DOHH2 (cell line): ENCODE measurements at regions not wholly inside any gene's neighbourhood (a gene's known extent, or its start where the extent isn't known, plus 50 kb on each side); places are given as distances from the start of the nearest gene placed in this dataset.

ENCODE experiments used
- H3F3A ChIP-seq: fragments of 200-600 bp; sonication (generic), shearing (Covaris generic); 2 replicates; pipeline ENCODE4 v1.6.0; 2016; ENCODE audit warnings: antibody characterized with exemption, mild to moderate bottlenecking; ENCODE audit not compliant: control insufficient read depth, insufficient read depth
- H3K27ac ChIP-seq: fragments of 200-600 bp; sonication (generic); 2 replicates; pipeline ENCODE4 v1.5.1; 2014; ENCODE audit warnings: low read depth, mild to moderate bottlenecking, low read length, moderate library complexity
- H3K27me3 ChIP-seq: fragments of 200-600 bp; sonication (generic); 2 replicates; pipeline ENCODE4 v1.6.1; 2014; ENCODE audit warnings: mild to moderate bottlenecking, low read length, mixed read lengths; ENCODE audit not compliant: control insufficient read depth
- H3K36me3 ChIP-seq: fragments of 200-600 bp; sonication (generic); 2 replicates; pipeline ENCODE4 v1.6.1; 2014; ENCODE audit warnings: mild to moderate bottlenecking, low read length, moderate library complexity, mixed read lengths; ENCODE audit not compliant: control insufficient read depth
- H3K4me1 ChIP-seq: fragments of 200-600 bp; sonication (generic); 2 replicates; pipeline ENCODE4 v1.6.1; 2014; ENCODE audit warnings: mild to moderate bottlenecking, low read length, mixed read lengths; ENCODE audit not compliant: control insufficient read depth
- H3K4me2 ChIP-seq: fragments of 200-600 bp; sonication (generic); 2 replicates; pipeline ENCODE4 v1.6.0; 2014; ENCODE audit warnings: mild to moderate bottlenecking, low read length, moderate library complexity
- H3K4me3 ChIP-seq: fragments of 200-600 bp; sonication (generic); 2 replicates; pipeline ENCODE4 v1.5.1; 2014; ENCODE audit warnings: mild to moderate bottlenecking, low read length, mixed read lengths
- H3K79me2 ChIP-seq: fragments of 200-600 bp; sonication (generic); 2 replicates; pipeline ENCODE4 v1.6.1; 2014; ENCODE audit warnings: mild to moderate bottlenecking, low read length, mixed read lengths; ENCODE audit not compliant: control insufficient read depth
- H3K9me2 ChIP-seq: fragments of 200-600 bp; sonication (generic); replicated peaks from 2 replicates; pipeline ENCODE4 v1.6.1; 2014; ENCODE audit warnings: mild to moderate bottlenecking, low read length, mixed read lengths; ENCODE audit not compliant: control insufficient read depth
- H3K9me3 ChIP-seq: fragments of 200-600 bp; sonication (generic); 2 replicates; pipeline ENCODE4 v1.6.1; 2014; ENCODE audit warnings: antibody characterized with exemption, low read length, mixed read lengths; ENCODE audit not compliant: control insufficient read depth, insufficient read depth
- H4K20me1 ChIP-seq: fragments of 200-600 bp; sonication (generic); 2 replicates; pipeline ENCODE4 v1.6.0; 2014; ENCODE audit warnings: low read depth, mild to moderate bottlenecking, antibody characterized with exemption, low read length, moderate library complexity; ENCODE audit not compliant: control insufficient read depth, insufficient read depth
- CTCF ChIP-seq: fragments of 200-600 bp; sonication (generic); IDR thresholded peaks from one replicate; pipeline ENCODE4 v1.5.1; 2014; ENCODE audit warnings: antibody characterized with exemption, mild to moderate bottlenecking, low read depth, low read length; ENCODE audit not compliant: poor library complexity, severe bottlenecking
- EZH2phosphoT487 ChIP-seq: fragments of 200-600 bp; sonication (generic); IDR thresholded peaks from 2 replicates; pipeline ENCODE4 v1.6.1; 2017; ENCODE audit warnings: borderline replicate concordance, mild to moderate bottlenecking, antibody characterized with exemption, low read length, moderate library complexity, mixed read lengths

DNA sequence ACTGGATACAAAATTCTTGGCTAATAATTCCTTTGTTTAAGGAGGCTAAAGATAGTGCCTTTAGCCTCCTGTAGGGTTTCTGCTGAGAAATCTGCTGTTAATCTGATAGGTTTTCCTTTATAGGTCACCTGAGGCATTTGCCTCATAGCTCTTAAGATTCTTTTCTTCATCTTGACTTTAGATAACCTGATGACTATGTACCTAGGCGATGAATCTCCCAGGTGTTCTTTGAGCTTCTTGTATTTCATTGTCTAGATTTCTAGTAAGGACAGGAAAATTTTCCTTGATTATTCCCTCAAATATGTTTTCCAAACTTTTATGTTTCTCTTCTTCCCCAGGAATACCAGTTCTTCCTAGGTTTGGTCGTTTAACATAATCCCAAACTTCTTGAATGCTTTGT, 479.4 kb upstream of the MAN1A1 start:
- H3K79me2 ChIP-seq = no peaks in the 10 kb centered on the region
- H3K4me2 ChIP-seq = no peak overlapping the region
- no peaks in the 10 kb centered on the region for H3F3A ChIP-seq
- TF ChIP-seq EZH2phosphoT487 (no peak), CTCF (no peak)
- no peaks in the 10 kb centered on the region for H3K4me1 ChIP-seq
- H3K4me3 ChIP-seq = no peak overlapping the region
- H3K9me2 ChIP-seq = no peaks in the 10 kb centered on the region
- H3K9me3 ChIP-seq = no peaks in the 10 kb centered on the region
- no peaks in the 10 kb centered on the region for H3K36me3 ChIP-seq
- H4K20me1 ChIP-seq = no peaks in the 10 kb centered on the region
- H3K27me3 ChIP-seq = no peaks in the 10 kb centered on the region
- H3K27ac ChIP-seq = no peak overlapping the region

- Histone ChIP-seq H3K4me3 (no peak overlapping the region), H3F3A (no peaks in the 10 kb centered on the region), H3K9me3 (no peaks in the 10 kb centered on the region), H3K4me2 (no peak overlapping the region), H3K4me1 (no peaks in the 10 kb centered on the region), H3K27ac (no peak overlapping the region), H4K20me1 (no peaks in the 10 kb centered on the region), H3K27me3 (no peaks in the 10 kb centered on the region), H3K79me2 (no peaks in the 10 kb centered on the region), H3K36me3 (no peaks in the 10 kb centered on the region), H3K9me2 (no peaks in the 10 kb centered on the region)
- TF ChIP-seq CTCF = no peak
- TF ChIP-seq EZH2phosphoT487 = no peak
These were observed 471.8 kb upstream of the MAN1A1 start for GRCh38 chr6:119821380-119821779.

DNA sequence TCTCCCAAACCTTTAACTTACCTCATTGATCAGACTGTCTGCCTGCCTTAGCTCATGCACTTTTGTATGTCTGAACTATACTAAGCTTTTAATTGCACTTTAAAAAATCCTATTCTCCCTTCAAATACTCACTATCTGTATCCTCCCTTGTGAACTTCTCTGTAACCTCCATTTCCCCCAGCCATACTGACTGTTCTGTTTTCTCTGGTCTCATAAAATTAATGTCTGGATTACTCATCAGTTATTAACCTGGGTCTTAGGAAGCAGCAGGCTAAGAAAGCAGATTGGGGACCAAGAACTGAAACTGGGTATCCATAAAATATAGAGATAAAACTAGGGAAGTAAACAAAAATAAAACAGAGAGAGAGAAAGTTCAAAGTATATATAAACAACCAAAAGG, 469.3 kb upstream of the MAN1A1 start:
- no peaks in the 10 kb centered on the region for H3K27me3 ChIP-seq
- H3K27ac ChIP-seq = no peak overlapping the region
- no peaks in the 10 kb centered on the region for H3K36me3 ChIP-seq
- H3K79me2 ChIP-seq = no peaks in the 10 kb centered on the region
- H3F3A ChIP-seq = no peaks in the 10 kb centered on the region
- H3K4me3 ChIP-seq = no peak overlapping the region
- no peaks in the 10 kb centered on the region for H3K9me3 ChIP-seq
- H3K9me2 ChIP-seq = no peaks in the 10 kb centered on the region
- TF ChIP-seq CTCF (no peak), EZH2phosphoT487 (no peak)
- no peaks in the 10 kb centered on the region for H3K4me1 ChIP-seq
- no peak overlapping the region for H3K4me2 ChIP-seq
- H4K20me1 ChIP-seq = no peaks in the 10 kb centered on the region
